GM12892 (cell line): ENCODE measurements at regions not wholly inside any gene's neighbourhood (a gene's known extent, or its start where the extent isn't known, plus 50 kb on each side); places are given as distances from the start of the nearest gene placed in this dataset.

ENCODE experiments used
- POLR2A ChIP-seq: IDR thresholded peaks from 2 replicates; pipeline ENCODE4 v1.6.1; 2011; ENCODE audit warnings: low read depth, low read length, control low read depth
- POLR2AphosphoS5 ChIP-seq: IDR thresholded peaks from 2 replicates; pipeline ENCODE4 v1.6.1; 2011; ENCODE audit warnings: low read depth, low read length, control low read depth
- TAF1 ChIP-seq: IDR thresholded peaks from 2 replicates; pipeline ENCODE4 v1.6.1; 2011; ENCODE audit warnings: low read depth, mild to moderate bottlenecking, control low read depth, low read length, borderline replicate concordance

- TF ChIP-seq POLR2A (no peak), TAF1 (no peak), POLR2AphosphoS5 (no peak)
These were observed 438.5 kb downstream of the MED13L start for GRCh38 chr12:115838952-115839351.
